Panc1 (cell line): ENCODE measurements at regions not wholly inside any gene's neighbourhood (a gene's known extent, or its start where the extent isn't known, plus 50 kb on each side); places are given as distances from the start of the nearest gene placed in this dataset.

Experiments
- ATAC-seq: fragments of 200-7000 bp; cut with Tn5 transposase; 2 replicates; pipeline ENCODE4 v1.9.1; 2020; ENCODE audit warnings: mild to moderate bottlenecking, moderate library complexity
- BruUV-seq: library from RNA; stranded (reverse); fragments of 400-500 nt; replicated peaks from 2 replicates; lab custom pipeline; 2021; lab: Mats Ljungman, UMichigan
- CTCF ChIA-PET: fragments of 300-600 bp; sonication (Branson Sonifier 250); formaldehyde crosslinking; loops from one replicate; lab custom pipeline; 2022; ENCODE audit warnings: antibody characterized with exemption; lab: Charles Lee
- POLR2A ChIA-PET: fragments of 300-600 bp; sonication (Branson Sonifier 250); formaldehyde crosslinking; loops from one replicate; lab custom pipeline; 2022; ENCODE audit warnings: antibody characterized with exemption; lab: Charles Lee
- DNase-seq: peaks from one replicate; pipeline ENCODE4 v3.0.0-alpha.2; 2010; ENCODE audit warnings: low read depth, low spot score
- H3K27ac ChIP-seq: 2 replicates; pipeline ENCODE4 v1.5.1; 2011; ENCODE audit warnings: mild to moderate bottlenecking, low read length, inconsistent platforms
- H3K27me3 ChIP-seq: fragments of 200-500 bp; sonication (Bioruptor generic); 2 replicates; pipeline ENCODE4 v1.6.0; 2014; ENCODE audit warnings: low read length, inconsistent platforms; ENCODE audit not compliant: control insufficient read depth, insufficient read depth
- H3K36me3 ChIP-seq: fragments of 200-500 bp; sonication (Bioruptor generic); 2 replicates; pipeline ENCODE4 v1.5.1; 2014; ENCODE audit warnings: inconsistent platforms, mild to moderate bottlenecking, low read length, moderate library complexity; ENCODE audit not compliant: control insufficient read depth, insufficient read depth
- H3K4me1 ChIP-seq: 2 replicates; pipeline ENCODE4 v1.5.1; 2011; ENCODE audit warnings: inconsistent platforms, mild to moderate bottlenecking, low read length, moderate library complexity; ENCODE audit not compliant: control insufficient read depth, insufficient read depth
- H3K4me3 ChIP-seq, 2 experiments: 2 replicates each; pipeline ENCODE4 v1.5.1; 2011 to 2012; ENCODE audit warnings: low read depth in 2 of 2, low read length in 2 of 2, mild to moderate bottlenecking in 2 of 2, inconsistent platforms in 1 of 2, moderate library complexity in 1 of 2
- H3K9me3 ChIP-seq: fragments of 200-500 bp; sonication (Bioruptor generic); 2 replicates; pipeline ENCODE4 v1.5.1; 2014; ENCODE audit warnings: low read depth, mild to moderate bottlenecking, inconsistent platforms, low read length, moderate library complexity; ENCODE audit not compliant: control insufficient read depth, insufficient read depth
- POLR2AphosphoS5 ChIP-seq: IDR thresholded peaks from 2 replicates; pipeline ENCODE4 v1.6.1; 2012; ENCODE audit warnings: mild to moderate bottlenecking, low read depth, low read length, moderate library complexity
- SIN3A ChIP-seq: IDR thresholded peaks from 2 replicates; pipeline ENCODE4 v1.6.1; 2012; ENCODE audit warnings: low read depth, mild to moderate bottlenecking, low read length, moderate library complexity, borderline replicate concordance; ENCODE audit not compliant: insufficient read depth
- TCF7L2 ChIP-seq: IDR thresholded peaks from 2 replicates; pipeline ENCODE4 v1.6.1; 2011; ENCODE audit warnings: mild to moderate bottlenecking, low read depth, low read length, inconsistent platforms
- in situ Hi-C: cut with HindIII; loops from 2 replicates; pipeline ENCODE4 v1.10.0; 2016; ENCODE audit warnings: low sequenced_read_pairs, low pct_unique_long_range_greater_than_20kb
- intact Hi-C: fragments of 100-400 bp; cut with micrococcal nuclease; formaldehyde crosslinking; loops from one replicate; pipeline ENCODE4 v1.10.0; 2022; ENCODE audit not compliant: unreplicated experiment
- TF ChIP-seq, protein P1 (sequence below): fragments of 450-650 bp; IDR thresholded peaks from 2 replicates; pipeline ENCODE4 v1.5.1; 2017; ENCODE audit warnings: mild to moderate bottlenecking
- TF ChIP-seq, protein P2 (sequence below), 2 experiments: IDR thresholded peaks; 2 replicates each; pipeline ENCODE4 v1.6.1; 2011 to 2012; ENCODE audit warnings: low read depth in 2 of 2, control low read depth in 1 of 2, low read length in 1 of 2, mild to moderate bottlenecking in 1 of 2, moderate library complexity in 1 of 2; ENCODE audit not compliant: insufficient read depth in 1 of 2

- DNase-seq (no peak), ATAC-seq (no peak)
- in situ Hi-C loops (no loop called here), intact Hi-C loops (no loop called here)
- no TSS peak for BruUV-seq
- no peaks in the 10 kb centered on the region for H3K4me1 ChIP-seq
- no peaks in the 10 kb centered on the region for H3K27me3 ChIP-seq
- TF ChIP-seq TCF7L2 (no peak), POLR2AphosphoS5 (no peak), SIN3A (no peak)
- TF ChIP-seq, protein P1, sequence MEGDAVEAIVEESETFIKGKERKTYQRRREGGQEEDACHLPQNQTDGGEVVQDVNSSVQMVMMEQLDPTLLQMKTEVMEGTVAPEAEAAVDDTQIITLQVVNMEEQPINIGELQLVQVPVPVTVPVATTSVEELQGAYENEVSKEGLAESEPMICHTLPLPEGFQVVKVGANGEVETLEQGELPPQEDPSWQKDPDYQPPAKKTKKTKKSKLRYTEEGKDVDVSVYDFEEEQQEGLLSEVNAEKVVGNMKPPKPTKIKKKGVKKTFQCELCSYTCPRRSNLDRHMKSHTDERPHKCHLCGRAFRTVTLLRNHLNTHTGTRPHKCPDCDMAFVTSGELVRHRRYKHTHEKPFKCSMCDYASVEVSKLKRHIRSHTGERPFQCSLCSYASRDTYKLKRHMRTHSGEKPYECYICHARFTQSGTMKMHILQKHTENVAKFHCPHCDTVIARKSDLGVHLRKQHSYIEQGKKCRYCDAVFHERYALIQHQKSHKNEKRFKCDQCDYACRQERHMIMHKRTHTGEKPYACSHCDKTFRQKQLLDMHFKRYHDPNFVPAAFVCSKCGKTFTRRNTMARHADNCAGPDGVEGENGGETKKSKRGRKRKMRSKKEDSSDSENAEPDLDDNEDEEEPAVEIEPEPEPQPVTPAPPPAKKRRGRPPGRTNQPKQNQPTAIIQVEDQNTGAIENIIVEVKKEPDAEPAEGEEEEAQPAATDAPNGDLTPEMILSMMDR = no peak
- TF ChIP-seq, protein P2, sequence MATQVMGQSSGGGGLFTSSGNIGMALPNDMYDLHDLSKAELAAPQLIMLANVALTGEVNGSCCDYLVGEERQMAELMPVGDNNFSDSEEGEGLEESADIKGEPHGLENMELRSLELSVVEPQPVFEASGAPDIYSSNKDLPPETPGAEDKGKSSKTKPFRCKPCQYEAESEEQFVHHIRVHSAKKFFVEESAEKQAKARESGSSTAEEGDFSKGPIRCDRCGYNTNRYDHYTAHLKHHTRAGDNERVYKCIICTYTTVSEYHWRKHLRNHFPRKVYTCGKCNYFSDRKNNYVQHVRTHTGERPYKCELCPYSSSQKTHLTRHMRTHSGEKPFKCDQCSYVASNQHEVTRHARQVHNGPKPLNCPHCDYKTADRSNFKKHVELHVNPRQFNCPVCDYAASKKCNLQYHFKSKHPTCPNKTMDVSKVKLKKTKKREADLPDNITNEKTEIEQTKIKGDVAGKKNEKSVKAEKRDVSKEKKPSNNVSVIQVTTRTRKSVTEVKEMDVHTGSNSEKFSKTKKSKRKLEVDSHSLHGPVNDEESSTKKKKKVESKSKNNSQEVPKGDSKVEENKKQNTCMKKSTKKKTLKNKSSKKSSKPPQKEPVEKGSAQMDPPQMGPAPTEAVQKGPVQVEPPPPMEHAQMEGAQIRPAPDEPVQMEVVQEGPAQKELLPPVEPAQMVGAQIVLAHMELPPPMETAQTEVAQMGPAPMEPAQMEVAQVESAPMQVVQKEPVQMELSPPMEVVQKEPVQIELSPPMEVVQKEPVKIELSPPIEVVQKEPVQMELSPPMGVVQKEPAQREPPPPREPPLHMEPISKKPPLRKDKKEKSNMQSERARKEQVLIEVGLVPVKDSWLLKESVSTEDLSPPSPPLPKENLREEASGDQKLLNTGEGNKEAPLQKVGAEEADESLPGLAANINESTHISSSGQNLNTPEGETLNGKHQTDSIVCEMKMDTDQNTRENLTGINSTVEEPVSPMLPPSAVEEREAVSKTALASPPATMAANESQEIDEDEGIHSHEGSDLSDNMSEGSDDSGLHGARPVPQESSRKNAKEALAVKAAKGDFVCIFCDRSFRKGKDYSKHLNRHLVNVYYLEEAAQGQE (IDR thresholded peaks at IDR 0.05; ENCODE audit: insufficient read depth in 1 of 2, low read depth in 2 of 2, low read length in 1 of 2) = no peak
- no peaks in the 10 kb centered on the region for H3K9me3 ChIP-seq
- H3K36me3 ChIP-seq = no peaks in the 10 kb centered on the region
- POLR2A ChIA-PET = no interaction called here
- CTCF ChIA-PET = no interaction called here
- no peak overlapping the region for H3K27ac ChIP-seq
- H3K4me3 ChIP-seq = no peak overlapping the region
Observed at GRCh38 chrX:149207518-149207917, 297.6 kb downstream of the IDS start.

- no peak overlapping the region for H3K27ac ChIP-seq
- intact Hi-C loops = no loop called here
- no peak for DNase-seq
- no peaks in the 10 kb centered on the region for H3K27me3 ChIP-seq
- ChIA-PET CTCF (no interaction called here), POLR2A (no interaction called here)
- in situ Hi-C loops = no loop called here
- TF ChIP-seq, protein P1 = no peak
- TF ChIP-seq, protein P2 (IDR thresholded peaks at IDR 0.05; ENCODE audit: insufficient read depth in 1 of 2, low read depth in 2 of 2, low read length in 1 of 2) = no peak
- no peak for TF ChIP-seq TCF7L2
- TF ChIP-seq SIN3A = no peak
- no peak for TF ChIP-seq POLR2AphosphoS5
- no peaks in the 10 kb centered on the region for H3K36me3 ChIP-seq
- BruUV-seq = no TSS peak
- H3K4me1 ChIP-seq = no peaks in the 10 kb centered on the region
- no peaks in the 10 kb centered on the region for H3K9me3 ChIP-seq
- no peak overlapping the region for H3K4me3 ChIP-seq
- no peak for ATAC-seq
Observed at GRCh38 chrX:149205937-149206336, 299.2 kb downstream of the IDS start.
